ENCODE measurements at regions not wholly inside any gene's neighbourhood (a gene's known extent, or its start where the extent isn't known, plus 50 kb on each side); places are given as distances from the start of the nearest gene placed in this dataset.
A peak's percentile ranks its signal among the peaks of the same experiment; 100 is the strongest.

- no CpG with 5 or more reads among the region's 3 CpGs for WGBS, 2 donors (ENCODE audit: extremely low coverage in 2 of 2, insufficient read length in 2 of 2, insufficient replicate concordance in 1 of 2)
These were observed 104.9 kb downstream of the SLIT2 start for GRCh38 chr4:20356565-20356964.

GRCh38 chr4:20358110-20358509 lies 106.4 kb downstream of the SLIT2 start:
- Histone ChIP-seq H2BK12ac (ENCODE audit: low read length) (no peak overlapping the region), H2BK120ac (ENCODE audit: low read depth, low read length) (no peak overlapping the region), H2BK15ac (ENCODE audit: low read length) (no peak overlapping the region), H3K4me2 (ENCODE audit: insufficient read depth, low read length, poor library complexity, severe bottlenecking) (no peak overlapping the region), H2AK5ac (ENCODE audit: low read depth, low read length) (no peak overlapping the region), H3K79me1 (ENCODE audit: low read depth, low read length) (no peaks in the 10 kb centered on the region), H2BK5ac (ENCODE audit: low read length) (no peak overlapping the region), H3K4me1 (ENCODE audit: control insufficient read depth in 2 of 2, insufficient read depth in 1 of 2, low read depth in 1 of 2, low read length in 2 of 2) (peaks cover 6 to 45% of the 10 kb centered on the region in 2 donors), H3K14ac (ENCODE audit: low read length) (no peak overlapping the region), H3K9ac (ENCODE audit: low read depth, low read length, poor library complexity) (no peak overlapping the region), H3K27me3 (ENCODE audit: control insufficient read depth in 3 of 3, insufficient read depth in 3 of 3, low read depth in 1 of 3, low read length in 3 of 3) (no peaks in the 10 kb centered on the region), H3K23ac (ENCODE audit: low read depth, low read length, poor library complexity) (no peak overlapping the region), H3K27ac (replicated peaks; ENCODE audit: low read length) (no peak overlapping the region), H3K4ac (ENCODE audit: low read length) (no peak overlapping the region), H3K9me3 (replicated peaks in 1 of 2; ENCODE audit: control insufficient read depth in 2 of 2, insufficient read depth in 1 of 2, low read depth in 1 of 2, low read length in 2 of 2) (no peaks in the 10 kb centered on the region), H3K36me3 (replicated peaks in 1 of 2; ENCODE audit: control insufficient read depth in 2 of 2, insufficient read depth in 2 of 2, low read length in 2 of 2) (no peaks in the 10 kb centered on the region), H2AFZ (ENCODE audit: low read length) (no peak overlapping the region), H4K91ac (ENCODE audit: low read depth, low read length, poor library complexity) (no peak overlapping the region), H3K4me3 (ENCODE audit: low read length in 2 of 2) (no peak overlapping the region), H3K18ac (ENCODE audit: low read length) (no peak overlapping the region), H4K8ac (ENCODE audit: low read depth, low read length) (no peak overlapping the region)
- WGBS, 2 donors (ENCODE audit: extremely low coverage in 2 of 2, insufficient read length in 2 of 2, insufficient replicate concordance in 1 of 2) = 100% methylated on average over 1 of the region's 8 CpGs; no CpG with 5 or more reads in 1 of the 2 donors
- no peak for DNase-seq (ENCODE audit: low spot score)

More at GRCh38 chr4:20356565-20356964, 104.9 kb downstream of the SLIT2 start:
- H3K18ac ChIP-seq (ENCODE audit: low read length) = no peak overlapping the region
- no peaks in the 10 kb centered on the region for H3K79me1 ChIP-seq (ENCODE audit: low read depth, low read length)
- H3K9ac ChIP-seq (ENCODE audit: low read depth, low read length, poor library complexity) = no peak overlapping the region
- no peak overlapping the region for H3K23ac ChIP-seq (ENCODE audit: low read depth, low read length, poor library complexity)
- no peak overlapping the region for H3K27ac ChIP-seq (replicated peaks; ENCODE audit: low read length)
- H2BK5ac ChIP-seq (ENCODE audit: low read length) = no peak overlapping the region
- H3K14ac ChIP-seq (ENCODE audit: low read length) = no peak overlapping the region
- peak overlapping the region; percentile 23 for H3K4me2 ChIP-seq (ENCODE audit: insufficient read depth, low read length, poor library complexity, severe bottlenecking)
- no peak overlapping the region for H4K8ac ChIP-seq (ENCODE audit: low read depth, low read length)
- H3K4me3 ChIP-seq (ENCODE audit: low read length in 2 of 2) = no peak overlapping the region
- no peaks in the 10 kb centered on the region for H3K36me3 ChIP-seq (replicated peaks in 1 of 2; ENCODE audit: control insufficient read depth in 2 of 2, insufficient read depth in 2 of 2, low read length in 2 of 2)
- no peak overlapping the region for H2BK12ac ChIP-seq (ENCODE audit: low read length)
- no peak overlapping the region for H2BK120ac ChIP-seq (ENCODE audit: low read depth, low read length)
- H2AFZ ChIP-seq (ENCODE audit: low read length) = no peak overlapping the region
- H4K91ac ChIP-seq (ENCODE audit: low read depth, low read length, poor library complexity) = no peak overlapping the region
- no peaks in the 10 kb centered on the region for H3K9me3 ChIP-seq (replicated peaks in 1 of 2; ENCODE audit: control insufficient read depth in 2 of 2, insufficient read depth in 1 of 2, low read depth in 1 of 2, low read length in 2 of 2)
- peaks cover 3 to 42% of the 10 kb centered on the region in 2 donors for H3K4me1 ChIP-seq (ENCODE audit: control insufficient read depth in 2 of 2, insufficient read depth in 1 of 2, low read depth in 1 of 2, low read length in 2 of 2)
- H3K27me3 ChIP-seq (ENCODE audit: control insufficient read depth in 3 of 3, insufficient read depth in 3 of 3, low read depth in 1 of 3, low read length in 3 of 3) = no peaks in the 10 kb centered on the region
- no peak overlapping the region for H3K4ac ChIP-seq (ENCODE audit: low read length)
- H2AK5ac ChIP-seq (ENCODE audit: low read depth, low read length) = no peak overlapping the region
- no peak overlapping the region for H2BK15ac ChIP-seq (ENCODE audit: low read length)
- DNase-seq (ENCODE audit: low spot score) = peak; percentile 39

- Histone ChIP-seq H4K8ac (ENCODE audit: low read depth, low read length) (no peak overlapping the region), H3K27me3 (ENCODE audit: control insufficient read depth in 3 of 3, insufficient read depth in 3 of 3, low read depth in 1 of 3, low read length in 3 of 3) (no peaks in the 10 kb centered on the region), H2AK5ac (ENCODE audit: low read depth, low read length) (no peak overlapping the region), H2BK5ac (ENCODE audit: low read length) (no peak overlapping the region), H2AFZ (ENCODE audit: low read length) (no peak overlapping the region), H3K79me1 (ENCODE audit: low read depth, low read length) (no peaks in the 10 kb centered on the region), H4K91ac (ENCODE audit: low read depth, low read length, poor library complexity) (no peak overlapping the region), H2BK15ac (ENCODE audit: low read length) (no peak overlapping the region), H3K9ac (ENCODE audit: low read depth, low read length, poor library complexity) (no peak overlapping the region), H2BK120ac (ENCODE audit: low read depth, low read length) (no peak overlapping the region), H3K4me2 (ENCODE audit: insufficient read depth, low read length, poor library complexity, severe bottlenecking) (no peak overlapping the region), H3K4me3 (ENCODE audit: low read length in 2 of 2) (no peak overlapping the region), H2BK12ac (ENCODE audit: low read length) (no peak overlapping the region), H3K23ac (ENCODE audit: low read depth, low read length, poor library complexity) (no peak overlapping the region), H3K4me1 (ENCODE audit: control insufficient read depth in 2 of 2, insufficient read depth in 1 of 2, low read depth in 1 of 2, low read length in 2 of 2) (peaks cover 6 to 42% of the 10 kb centered on the region in 2 donors), H3K14ac (ENCODE audit: low read length) (no peak overlapping the region), H3K18ac (ENCODE audit: low read length) (no peak overlapping the region), H3K27ac (replicated peaks; ENCODE audit: low read length) (no peak overlapping the region), H3K4ac (ENCODE audit: low read length) (no peak overlapping the region), H3K36me3 (replicated peaks in 1 of 2; ENCODE audit: control insufficient read depth in 2 of 2, insufficient read depth in 2 of 2, low read length in 2 of 2) (no peaks in the 10 kb centered on the region), H3K9me3 (replicated peaks in 1 of 2; ENCODE audit: control insufficient read depth in 2 of 2, insufficient read depth in 1 of 2, low read depth in 1 of 2, low read length in 2 of 2) (no peaks in the 10 kb centered on the region)
- no peak for DNase-seq (ENCODE audit: low spot score)
- no CpG with 5 or more reads among the region's 1 CpG for WGBS, 2 donors (ENCODE audit: extremely low coverage in 2 of 2, insufficient read length in 2 of 2, insufficient replicate concordance in 1 of 2)
These were observed 108.0 kb downstream of the SLIT2 start for GRCh38 chr4:20359692-20360091.

GRCh38 chr4:20362148-20362547 lies 110.4 kb downstream of the SLIT2 start:
- Histone ChIP-seq H3K79me1 (ENCODE audit: low read depth, low read length) (no peaks in the 10 kb centered on the region), H2AK5ac (ENCODE audit: low read depth, low read length) (no peak overlapping the region), H2BK12ac (ENCODE audit: low read length) (no peak overlapping the region), H4K91ac (ENCODE audit: low read depth, low read length, poor library complexity) (no peak overlapping the region), H3K9me3 (replicated peaks in 1 of 2; ENCODE audit: control insufficient read depth in 2 of 2, insufficient read depth in 1 of 2, low read depth in 1 of 2, low read length in 2 of 2) (no peaks in the 10 kb centered on the region), H3K27me3 (ENCODE audit: control insufficient read depth in 3 of 3, insufficient read depth in 3 of 3, low read depth in 1 of 3, low read length in 3 of 3) (no peaks in the 10 kb centered on the region), H3K4me3 (ENCODE audit: low read length in 2 of 2) (no peak overlapping the region), H3K18ac (ENCODE audit: low read length) (no peak overlapping the region), H3K4me2 (ENCODE audit: insufficient read depth, low read length, poor library complexity, severe bottlenecking) (no peak overlapping the region), H4K8ac (ENCODE audit: low read depth, low read length) (no peak overlapping the region), H2BK5ac (ENCODE audit: low read length) (no peak overlapping the region), H2BK15ac (ENCODE audit: low read length) (no peak overlapping the region), H2BK120ac (ENCODE audit: low read depth, low read length) (no peak overlapping the region), H3K9ac (ENCODE audit: low read depth, low read length, poor library complexity) (no peak overlapping the region), H3K4me1 (ENCODE audit: control insufficient read depth in 2 of 2, insufficient read depth in 1 of 2, low read depth in 1 of 2, low read length in 2 of 2) (peaks cover 7 to 23% of the 10 kb centered on the region in 2 donors), H3K36me3 (replicated peaks in 1 of 2; ENCODE audit: control insufficient read depth in 2 of 2, insufficient read depth in 2 of 2, low read length in 2 of 2) (no peaks in the 10 kb centered on the region), H3K14ac (ENCODE audit: low read length) (no peak overlapping the region), H2AFZ (ENCODE audit: low read length) (peak overlapping the region; percentile 31), H3K4ac (ENCODE audit: low read length) (no peak overlapping the region), H3K23ac (ENCODE audit: low read depth, low read length, poor library complexity) (no peak overlapping the region), H3K27ac (replicated peaks; ENCODE audit: low read length) (no peak overlapping the region)
- WGBS, 2 donors (ENCODE audit: extremely low coverage in 2 of 2, insufficient read length in 2 of 2, insufficient replicate concordance in 1 of 2) = no CpG with 5 or more reads among the region's 3 CpGs
- no peak for DNase-seq (ENCODE audit: low spot score)

Measured in neuronal stem cell (in vitro differentiated cells).